GM18505 (cell line): ENCODE measurements at regions not wholly inside any gene's neighbourhood (a gene's known extent, or its start where the extent isn't known, plus 50 kb on each side); places are given as distances from the start of the nearest gene placed in this dataset.
"Not testable (repeated sequence)": the region's sequence is repeated elsewhere in the genome, so short reads cannot be mapped to it uniquely, and the experiment has no call there.

Source experiments
- ATAC-seq: cut with Tn5 transposase; IDR thresholded peaks from one replicate; pipeline ENCODE4 v1.9.1; 2021; ENCODE audit not compliant: unreplicated experiment
- POLR2A ChIP-seq: IDR thresholded peaks from 4 replicates; pipeline ENCODE4 v1.6.1; 2011; ENCODE audit warnings: borderline replicate concordance; ENCODE audit not compliant: insufficient read depth, insufficient read length; ENCODE audit errors: extremely low read depth

GRCh38 chr5:104139840-104140239 lies 577.3 kb upstream of the NUDT12 start:
- no peak for ATAC-seq
- no peak for TF ChIP-seq POLR2A

GRCh38 chr5:104130320-104130719 lies 567.7 kb upstream of the NUDT12 start:
- no peak for TF ChIP-seq POLR2A
- no peak for ATAC-seq

- TF ChIP-seq POLR2A, result no peak
- no peak for ATAC-seq
Observed at GRCh38 chr5:104128348-104128747, 565.8 kb upstream of the NUDT12 start.

GRCh38 chr5:104126980-104127379 lies 564.4 kb upstream of the NUDT12 start:
- no peak for ATAC-seq
- no peak for TF ChIP-seq POLR2A

GRCh38 chr5:104119529-104119928 lies 556.9 kb upstream of the NUDT12 start:
- no peak for ATAC-seq
- no peak for TF ChIP-seq POLR2A

- no peak for ATAC-seq
- no peak for TF ChIP-seq POLR2A
Observed at GRCh38 chr5:104111632-104112031, 549.0 kb upstream of the NUDT12 start.

- ATAC-seq, result no peak
- no peak for TF ChIP-seq POLR2A
Observed at GRCh38 chr5:104096451-104096850, 533.9 kb upstream of the NUDT12 start.

- no peak for TF ChIP-seq POLR2A
- ATAC-seq, result no peak
Observed at GRCh38 chr5:104095527-104095926, 532.9 kb upstream of the NUDT12 start.

- no peak for TF ChIP-seq POLR2A
- ATAC-seq, result no peak
Observed at GRCh38 chr5:104088876-104089778, 526.5 kb upstream of the NUDT12 start.

- ATAC-seq, result no peak
- no peak for TF ChIP-seq POLR2A
Observed at GRCh38 chr5:104084896-104085295, 522.3 kb upstream of the NUDT12 start.

GRCh38 chr5:104082754-104083153 lies 520.2 kb upstream of the NUDT12 start:
- TF ChIP-seq POLR2A, result no peak
- no peak for ATAC-seq

- no peak for ATAC-seq
- TF ChIP-seq POLR2A, result no peak
Observed at GRCh38 chr5:104081232-104081631, 518.6 kb upstream of the NUDT12 start.

GRCh38 chr5:104080646-104081175 lies 518.1 kb upstream of the NUDT12 start:
- TF ChIP-seq POLR2A, result no peak
- ATAC-seq, result no peak

GRCh38 chr5:104079861-104080645 lies 517.5 kb upstream of the NUDT12 start:
- ATAC-seq, result not testable (repeated sequence)
